Fibroblast of villous mesenchyme (primary cell): ENCODE measurements at regions not wholly inside any gene's neighbourhood (a gene's known extent, or its start where the extent isn't known, plus 50 kb on each side); places are given as distances from the start of the nearest gene placed in this dataset.

Experiments used
- DNase-seq: peaks from one replicate; pipeline ENCODE4 v3.0.0-alpha.2; 2010; ENCODE audit warnings: low read depth
- H3K4me3 ChIP-seq: 2 replicates; pipeline ENCODE4 v1.5.1; 2011; ENCODE audit warnings: low read depth, mild to moderate bottlenecking, low read length
- TF ChIP-seq, protein P1 (sequence below): IDR thresholded peaks from 2 replicates; pipeline ENCODE4 v1.5.1; 2012; ENCODE audit warnings: low read depth, mild to moderate bottlenecking, low read length; ENCODE audit not compliant: insufficient read depth

DNA sequence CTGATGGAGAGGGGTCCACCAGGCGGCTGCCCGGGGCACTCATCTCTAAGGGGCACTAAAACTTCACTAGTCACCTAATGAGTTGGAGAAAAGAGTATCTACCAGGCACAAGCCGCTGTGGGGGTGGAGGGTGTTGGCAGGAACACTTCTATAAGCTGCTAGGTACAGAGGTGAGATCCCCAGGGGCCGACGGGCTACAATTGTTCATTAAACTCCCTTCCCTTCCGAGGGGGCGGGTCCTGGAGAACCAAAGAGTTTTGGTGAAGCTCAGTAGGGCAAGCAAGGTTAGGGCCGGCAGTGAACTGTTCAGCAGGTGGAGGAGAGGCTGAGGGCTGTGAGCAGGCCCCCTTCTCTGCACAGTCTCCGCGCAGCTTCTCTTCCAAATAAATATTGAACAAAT, 78.7 kb upstream of the ARAP3 start:
- no peak for DNase-seq
- TF ChIP-seq, protein P1, sequence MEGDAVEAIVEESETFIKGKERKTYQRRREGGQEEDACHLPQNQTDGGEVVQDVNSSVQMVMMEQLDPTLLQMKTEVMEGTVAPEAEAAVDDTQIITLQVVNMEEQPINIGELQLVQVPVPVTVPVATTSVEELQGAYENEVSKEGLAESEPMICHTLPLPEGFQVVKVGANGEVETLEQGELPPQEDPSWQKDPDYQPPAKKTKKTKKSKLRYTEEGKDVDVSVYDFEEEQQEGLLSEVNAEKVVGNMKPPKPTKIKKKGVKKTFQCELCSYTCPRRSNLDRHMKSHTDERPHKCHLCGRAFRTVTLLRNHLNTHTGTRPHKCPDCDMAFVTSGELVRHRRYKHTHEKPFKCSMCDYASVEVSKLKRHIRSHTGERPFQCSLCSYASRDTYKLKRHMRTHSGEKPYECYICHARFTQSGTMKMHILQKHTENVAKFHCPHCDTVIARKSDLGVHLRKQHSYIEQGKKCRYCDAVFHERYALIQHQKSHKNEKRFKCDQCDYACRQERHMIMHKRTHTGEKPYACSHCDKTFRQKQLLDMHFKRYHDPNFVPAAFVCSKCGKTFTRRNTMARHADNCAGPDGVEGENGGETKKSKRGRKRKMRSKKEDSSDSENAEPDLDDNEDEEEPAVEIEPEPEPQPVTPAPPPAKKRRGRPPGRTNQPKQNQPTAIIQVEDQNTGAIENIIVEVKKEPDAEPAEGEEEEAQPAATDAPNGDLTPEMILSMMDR, result no peak
- H3K4me3 ChIP-seq, result no peak overlapping the region

DNA sequence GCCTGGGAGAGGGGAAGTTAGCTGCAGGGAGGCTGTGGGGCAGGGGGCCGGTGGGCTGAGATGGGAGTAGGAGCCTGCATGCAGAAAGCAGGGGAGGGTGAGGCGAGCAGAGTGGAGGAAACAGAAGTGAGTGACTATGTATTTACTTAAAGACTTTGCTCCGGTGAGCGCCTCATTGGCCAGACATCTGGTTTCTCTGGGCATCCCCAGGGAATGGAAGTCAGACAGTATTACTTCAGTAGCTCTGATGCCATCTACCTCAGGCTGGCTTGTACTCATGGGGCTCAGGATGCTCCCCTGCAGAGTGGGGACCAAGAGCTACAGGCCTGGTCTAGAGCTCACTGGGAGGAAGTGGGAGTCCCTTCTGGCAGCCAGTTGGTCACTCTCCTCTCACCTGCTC, 78.2 kb upstream of the ARAP3 start:
- DNase-seq, result no peak
- TF ChIP-seq, protein P1, result no peak

DNA sequence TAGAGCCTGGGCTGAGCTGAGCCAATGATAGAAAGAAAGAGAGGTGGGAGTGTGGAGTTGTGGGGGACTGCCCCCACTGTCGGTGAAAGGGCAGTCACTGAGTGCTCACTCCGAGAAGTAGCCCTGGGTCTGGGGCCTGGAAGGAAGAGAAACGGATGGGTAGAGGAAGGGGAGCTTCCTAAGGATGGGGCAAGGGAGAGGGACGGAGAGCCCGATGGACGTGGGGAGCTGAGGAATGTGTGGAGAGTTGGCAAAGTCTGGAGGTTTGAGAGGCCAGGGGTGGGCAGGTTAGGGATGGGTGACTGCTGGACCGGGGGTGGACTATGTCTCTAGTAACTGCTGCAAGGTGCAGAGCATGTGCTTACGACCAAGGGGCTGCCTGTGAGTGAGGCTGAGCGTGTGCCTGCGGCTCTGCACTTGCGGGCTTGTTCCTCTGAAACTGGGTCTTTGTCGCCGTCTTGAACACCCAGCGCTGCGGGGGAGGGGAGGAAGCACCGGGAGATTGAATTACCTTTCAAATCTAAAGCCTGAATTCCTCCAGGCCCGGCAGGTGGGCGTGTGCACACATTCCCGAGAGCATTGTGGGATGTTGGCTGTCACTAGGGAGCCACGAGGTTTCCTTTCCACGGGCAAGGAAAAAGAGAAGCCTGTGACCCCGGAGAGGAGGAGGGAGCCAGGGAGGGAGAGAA, 76.4 kb upstream of the ARAP3 start:
- TF ChIP-seq, protein P1, result no peak
- no peak for DNase-seq
- H3K4me3 ChIP-seq, result no peak overlapping the region

More for the DNA sequence above, 78.2 kb upstream of the ARAP3 start:
- no peak overlapping the region for H3K4me3 ChIP-seq

DNA sequence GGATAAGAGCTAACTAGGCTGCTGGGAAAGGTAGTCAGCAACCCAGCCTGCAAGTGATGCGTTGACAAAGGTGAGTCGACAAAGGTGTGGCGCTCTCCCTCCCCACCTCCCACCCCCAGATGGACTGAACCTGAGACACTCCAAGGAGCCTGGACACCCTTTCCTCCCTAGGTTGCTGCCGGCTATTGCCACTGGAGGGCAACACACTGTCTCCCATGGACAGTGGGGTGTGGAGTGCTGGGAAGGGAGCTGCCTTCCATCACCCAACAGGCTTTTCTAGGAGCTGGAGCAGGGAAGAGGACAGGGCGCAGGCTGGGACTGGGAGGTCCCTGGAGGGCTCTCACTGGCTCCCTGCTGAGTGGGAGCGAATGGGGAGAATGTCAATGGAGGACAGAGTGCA, 75.4 kb upstream of the ARAP3 start:
- no peak overlapping the region for H3K4me3 ChIP-seq
- DNase-seq, result peak; percentile 27
- TF ChIP-seq, protein P1, result peak; percentile 56

DNA sequence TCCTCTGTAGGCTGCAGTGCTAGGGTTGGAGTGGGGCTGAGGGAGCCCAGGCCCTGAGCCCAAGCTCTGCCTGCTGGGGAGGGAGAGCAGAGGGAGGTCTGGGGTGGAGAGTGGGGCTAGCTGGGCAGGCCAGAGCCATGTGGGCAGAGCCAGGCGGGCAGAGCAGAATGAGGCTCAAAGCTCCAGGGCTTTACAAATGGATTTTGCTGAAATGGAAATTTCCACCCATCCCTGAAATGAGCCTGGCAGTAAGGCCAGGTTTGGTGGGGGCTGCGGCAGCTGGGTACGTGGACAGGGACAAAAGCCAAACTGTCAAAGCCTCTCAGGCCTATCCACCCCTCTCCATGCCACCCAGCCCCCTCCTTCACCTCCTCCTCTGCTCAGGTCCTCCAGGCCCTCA, 74.2 kb upstream of the ARAP3 start:
- DNase-seq, result no peak
- TF ChIP-seq, protein P1, result no peak

DNA sequence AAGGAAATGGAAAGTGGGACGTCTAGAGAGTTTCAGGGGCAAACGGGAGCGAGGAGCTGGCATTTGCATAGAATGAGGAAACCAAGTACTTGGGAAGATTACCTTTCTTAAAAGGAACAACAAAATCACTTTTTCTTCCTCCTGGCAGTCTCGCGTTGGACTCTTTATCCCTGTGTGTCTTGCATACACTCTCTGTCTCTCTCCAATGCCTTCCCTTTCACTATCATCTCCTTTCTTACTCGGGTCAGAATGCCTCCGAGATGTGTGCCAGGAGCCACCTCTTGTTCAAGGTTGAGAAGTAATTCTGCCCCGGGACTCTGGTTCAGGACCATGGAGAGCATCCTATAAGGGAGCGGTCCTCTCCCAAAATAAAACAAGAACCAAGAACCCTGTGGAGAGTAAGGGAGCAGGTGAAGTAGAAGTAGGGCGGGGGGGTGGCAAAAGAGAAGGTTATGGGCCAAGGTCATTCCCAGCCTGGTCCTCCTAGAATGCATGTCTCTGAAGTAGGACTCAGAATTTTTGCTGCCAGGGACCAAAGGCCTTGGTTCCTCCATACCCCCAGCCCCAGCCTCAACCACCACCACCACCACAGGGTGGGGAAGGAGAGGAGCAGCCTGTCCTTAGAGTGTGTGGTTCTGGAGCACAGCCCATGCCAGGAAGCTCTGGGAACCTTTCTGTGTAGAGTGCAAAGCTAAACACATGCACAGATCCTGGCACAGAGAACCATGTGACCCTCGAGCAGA, 72.1 kb upstream of the ARAP3 start:
- peak; percentile 52 for DNase-seq
- no peak overlapping the region for H3K4me3 ChIP-seq
- TF ChIP-seq, protein P1, result no peak

More for the DNA sequence above, 74.2 kb upstream of the ARAP3 start:
- no peak overlapping the region for H3K4me3 ChIP-seq
